ENCODE measurements at regions not wholly inside any gene's neighbourhood (a gene's known extent, or its start where the extent isn't known, plus 50 kb on each side); places are given as distances from the start of the nearest gene placed in this dataset.

- no peak for DNase-seq (ENCODE audit: low spot score)
- TF ChIP-seq ZNF317 (CRISPR knock-in tag; IDR thresholded peaks at IDR 0.05) (no peak), AFF4 (CRISPR knock-in tag; IDR thresholded peaks at IDR 0.05) (no peak), ZNF12 (CRISPR knock-in tag; IDR thresholded peaks at IDR 0.05) (no peak), MYC (CRISPR knock-in tag; IDR thresholded peaks at IDR 0.05; ENCODE audit: borderline replicate concordance) (no peak)
- BruUV-seq (replicated peaks): no TSS peak
- no peaks in the 10 kb centered on the region for H4K20me1 ChIP-seq (ENCODE audit: insufficient read depth, low read length)
- WGBS (ENCODE audit: low lambda C conversion rate): 5% methylated on average over 2 of the region's 2 CpGs
- ChIA-PET POLR2A (no interaction called here), CTCF (ENCODE audit: low intra/inter-chr PET ratio, low total read pairs) (no interaction called here)
- H3K36me3 ChIP-seq (replicated peaks in 1 of 2; ENCODE audit: control insufficient read depth in 1 of 2, insufficient read depth in 2 of 2, low read length in 2 of 2): no peaks in the 10 kb centered on the region
- no peak overlapping the region for H2AFZ ChIP-seq (ENCODE audit: low read length)
- H3K4me1 ChIP-seq (ENCODE audit: insufficient read depth, low read length): peaks cover 21% of the 10 kb centered on the region
- no peaks in the 10 kb centered on the region for H3K79me2 ChIP-seq (ENCODE audit: insufficient read depth, low read length)
- intact Hi-C loops (cut with micrococcal nuclease; ENCODE audit: unreplicated experiment) (no loop called here), in situ Hi-C loops (cut with HindIII; ENCODE audit: extremely low pct_ligation_motif_present, low pct_unique_long_range_greater_than_20kb) (no loop called here)
- H3K27ac ChIP-seq (ENCODE audit: extremely low read length, insufficient read depth, low read length): no peak overlapping the region
- H3K27me3 ChIP-seq (ENCODE audit: control insufficient read depth in 1 of 2, insufficient read depth in 2 of 2, low read length in 2 of 2): peaks cover 0 to 3% of the 10 kb centered on the region in 2 experiments; a peak in 3 of 5 replicates
- no peak overlapping the region for H3K4me2 ChIP-seq (ENCODE audit: low read depth, low read length)
- no peak for ATAC-seq
- no peak overlapping the region for H3K9ac ChIP-seq (ENCODE audit: insufficient read depth, low read depth, low read length)
- H3K4me3 ChIP-seq (replicated peaks in 1 of 3; ENCODE audit: insufficient read depth in 1 of 3, low read depth in 2 of 3, low read length in 3 of 3): no peak overlapping the region
- no peak for FAIRE-seq
- H3K9me3 ChIP-seq (ENCODE audit: low read length): no peaks in the 10 kb centered on the region
Measured at GRCh38 chr10:110379831-110380230, 75.1 kb upstream of the SMNDC1 start.

- in situ Hi-C loops (cut with HindIII; ENCODE audit: extremely low pct_ligation_motif_present, low pct_unique_long_range_greater_than_20kb) (no loop called here), intact Hi-C loops (cut with micrococcal nuclease; ENCODE audit: unreplicated experiment) (no loop called here)
- H3K9me3 ChIP-seq (ENCODE audit: low read length): no peaks in the 10 kb centered on the region
- H3K27ac ChIP-seq (ENCODE audit: extremely low read length, insufficient read depth, low read length): no peak overlapping the region
- POLR2A ChIA-PET: no interaction called here
- H3K4me3 ChIP-seq (replicated peaks in 1 of 3; ENCODE audit: insufficient read depth in 1 of 3, low read depth in 2 of 3, low read length in 3 of 3): no peak overlapping the region
- H3K4me1 ChIP-seq (ENCODE audit: insufficient read depth, low read length): peaks cover 21% of the 10 kb centered on the region
- no peak for FAIRE-seq
- no peak for ATAC-seq
- no peaks in the 10 kb centered on the region for H4K20me1 ChIP-seq (ENCODE audit: insufficient read depth, low read length)
- no peak for DNase-seq (ENCODE audit: low spot score)
- no peaks in the 10 kb centered on the region for H3K79me2 ChIP-seq (ENCODE audit: insufficient read depth, low read length)
- no TSS peak for BruUV-seq (replicated peaks)
- no peak overlapping the region for H3K9ac ChIP-seq (ENCODE audit: insufficient read depth, low read depth, low read length)
- peaks cover 0 to 3% of the 10 kb centered on the region in 2 experiments; a peak in 3 of 5 replicates for H3K27me3 ChIP-seq (ENCODE audit: control insufficient read depth in 1 of 2, insufficient read depth in 2 of 2, low read length in 2 of 2)
- TF ChIP-seq ZBTB3 (CRISPR knock-in tag; IDR thresholded peaks at IDR 0.05; ENCODE audit: borderline replicate concordance, low read depth): no peak
- TF ChIP-seq FOXC1 (CRISPR knock-in tag; IDR thresholded peaks at IDR 0.05; ENCODE audit: borderline replicate concordance): no peak
- TF ChIP-seq ZBTB43 (CRISPR knock-in tag; conservative IDR thresholded peaks at IDR 0.05): no peak
- no peak for TF ChIP-seq TFDP2 (CRISPR knock-in tag; IDR thresholded peaks at IDR 0.05)
- no peak for TF ChIP-seq HIC2 (CRISPR knock-in tag; IDR thresholded peaks at IDR 0.05; ENCODE audit: low read depth)
- TF ChIP-seq NAIF1 (CRISPR knock-in tag; IDR thresholded peaks at IDR 0.05; ENCODE audit: borderline replicate concordance): no peak
- TF ChIP-seq SETDB1 (CRISPR knock-in tag; IDR thresholded peaks at IDR 0.05; ENCODE audit: borderline replicate concordance): no peak
- CTCF ChIA-PET (ENCODE audit: low intra/inter-chr PET ratio, low total read pairs): no interaction called here
- H3K36me3 ChIP-seq (replicated peaks in 1 of 2; ENCODE audit: control insufficient read depth in 1 of 2, insufficient read depth in 2 of 2, low read length in 2 of 2): no peaks in the 10 kb centered on the region
- H3K4me2 ChIP-seq (ENCODE audit: low read depth, low read length): no peak overlapping the region
- no peak overlapping the region for H2AFZ ChIP-seq (ENCODE audit: low read length)
Measured at GRCh38 chr10:110380293-110380692, 75.6 kb upstream of the SMNDC1 start.

Data from HepG2 (cell line).